ENCODE measurements at regions not wholly inside any gene's neighbourhood (a gene's known extent, or its start where the extent isn't known, plus 50 kb on each side); places are given as distances from the start of the nearest gene placed in this dataset.

- no peaks in the 10 kb centered on the region for H3K36me3 ChIP-seq
These were observed 93.4 kb downstream of the SPCS3 start for GRCh38 chr4:176413171-176413570.

GRCh38 chr4:176422001-176422400 lies 102.2 kb downstream of the SPCS3 start:
- Histone ChIP-seq H3K9me3 (no peaks in the 10 kb centered on the region), H3K36me3 (no peaks in the 10 kb centered on the region), H3K4me3 (no peak overlapping the region), H3K27ac (no peak overlapping the region), H3K27me3 (no peaks in the 10 kb centered on the region), H3K4me1 (no peaks in the 10 kb centered on the region)
- FAIRE-seq (no peak), ATAC-seq (no peak), DNase-seq (no peak)
- no peak for TF ChIP-seq CTCF (IDR thresholded peaks at IDR 0.05)
- intact Hi-C loops (cut with DNase I) = no loop called here
- WGBS, 2 donors = 65 to 73% methylated on average over 1 of the region's 1 CpG

More at GRCh38 chr4:176413171-176413570, 93.4 kb downstream of the SPCS3 start:
- ATAC-seq (no peak), DNase-seq (no peak), FAIRE-seq (no peak)
- intact Hi-C loops (cut with DNase I) = no loop called here
- no peaks in the 10 kb centered on the region for H3K27me3 ChIP-seq
- H3K4me3 ChIP-seq = no peak overlapping the region
- no peak for TF ChIP-seq CTCF (IDR thresholded peaks at IDR 0.05)
- WGBS, 2 donors = 53 to 60% methylated on average over 2 of the region's 2 CpGs
- H3K27ac ChIP-seq = no peak overlapping the region
- H3K9me3 ChIP-seq = no peaks in the 10 kb centered on the region
- no peaks in the 10 kb centered on the region for H3K4me1 ChIP-seq

- DNase-seq (no peak), FAIRE-seq (no peak), ATAC-seq (no peak)
- intact Hi-C loops (cut with DNase I) = no loop called here
- Histone ChIP-seq H3K27me3 (no peaks in the 10 kb centered on the region), H3K4me1 (no peaks in the 10 kb centered on the region), H3K9me3 (no peaks in the 10 kb centered on the region), H3K27ac (no peak overlapping the region), H3K36me3 (no peaks in the 10 kb centered on the region), H3K4me3 (no peak overlapping the region)
- 62 to 69% methylated on average over 4 of the region's 4 CpGs for WGBS, 2 donors
- TF ChIP-seq CTCF (IDR thresholded peaks at IDR 0.05) = no peak
These were observed 102.7 kb downstream of the SPCS3 start for GRCh38 chr4:176422511-176422910.

- Histone ChIP-seq H3K4me1 (no peaks in the 10 kb centered on the region), H3K4me3 (no peak overlapping the region), H3K9me3 (no peaks in the 10 kb centered on the region), H3K27me3 (no peaks in the 10 kb centered on the region), H3K36me3 (no peaks in the 10 kb centered on the region), H3K27ac (no peak overlapping the region)
- FAIRE-seq = no peak
- WGBS, 2 donors = 40 to 55% methylated on average over 2 of the region's 2 CpGs
- intact Hi-C loops (cut with DNase I) = no loop called here
- TF ChIP-seq CTCF (IDR thresholded peaks at IDR 0.05) = no peak
- ATAC-seq = no peak
- DNase-seq = no peak
These were observed 105.3 kb downstream of the SPCS3 start for GRCh38 chr4:176425035-176425434.

- Histone ChIP-seq H3K27me3 (no peaks in the 10 kb centered on the region), H3K9me3 (no peaks in the 10 kb centered on the region), H3K27ac (no peak overlapping the region), H3K36me3 (no peaks in the 10 kb centered on the region), H3K4me3 (no peak overlapping the region), H3K4me1 (no peaks in the 10 kb centered on the region)
- DNase-seq (no peak), ATAC-seq (no peak), FAIRE-seq (no peak)
- intact Hi-C loops (cut with DNase I) = no loop called here
- TF ChIP-seq CTCF (IDR thresholded peaks at IDR 0.05) = no peak
- 44% methylated on average over 6 of the region's 6 CpGs for WGBS, 2 donors
These were observed 113.2 kb downstream of the SPCS3 start for GRCh38 chr4:176432811-176433540.

Data from pancreas (tissue), 10 donors.